ENCODE measurements at regions not wholly inside any gene's neighbourhood (a gene's known extent, or its start where the extent isn't known, plus 50 kb on each side); places are given as distances from the start of the nearest gene placed in this dataset.

DNA sequence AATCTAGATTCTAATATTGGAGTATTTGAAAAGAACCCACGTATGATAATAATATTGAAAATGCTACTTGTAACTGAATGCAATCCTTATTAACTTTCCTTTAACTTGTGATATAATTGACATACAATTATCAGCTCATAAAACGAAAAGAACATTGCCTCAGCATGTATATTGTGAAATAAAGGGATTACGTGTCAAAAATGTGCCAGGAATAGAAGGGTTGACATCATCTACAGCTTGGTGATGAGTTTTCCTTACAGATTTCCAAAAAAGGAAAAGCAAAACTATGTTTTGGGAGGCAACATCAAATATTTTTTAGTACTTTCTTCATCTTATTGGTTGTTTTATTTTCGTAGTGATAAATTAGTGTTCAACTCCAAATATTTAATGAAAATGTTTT, 266.0 kb upstream of the PTGER4 start:
- no peak for DNase-seq (ENCODE audit: low read depth)

- DNase-seq (ENCODE audit: low read depth), result no peak
These were observed 266.9 kb upstream of the PTGER4 start for GRCh38 chr5:40412771-40413170.

GRCh38 chr5:40410964-40411635, 268.6 kb upstream of the PTGER4 start:
- DNase-seq (ENCODE audit: low read depth), result no peak

DNA sequence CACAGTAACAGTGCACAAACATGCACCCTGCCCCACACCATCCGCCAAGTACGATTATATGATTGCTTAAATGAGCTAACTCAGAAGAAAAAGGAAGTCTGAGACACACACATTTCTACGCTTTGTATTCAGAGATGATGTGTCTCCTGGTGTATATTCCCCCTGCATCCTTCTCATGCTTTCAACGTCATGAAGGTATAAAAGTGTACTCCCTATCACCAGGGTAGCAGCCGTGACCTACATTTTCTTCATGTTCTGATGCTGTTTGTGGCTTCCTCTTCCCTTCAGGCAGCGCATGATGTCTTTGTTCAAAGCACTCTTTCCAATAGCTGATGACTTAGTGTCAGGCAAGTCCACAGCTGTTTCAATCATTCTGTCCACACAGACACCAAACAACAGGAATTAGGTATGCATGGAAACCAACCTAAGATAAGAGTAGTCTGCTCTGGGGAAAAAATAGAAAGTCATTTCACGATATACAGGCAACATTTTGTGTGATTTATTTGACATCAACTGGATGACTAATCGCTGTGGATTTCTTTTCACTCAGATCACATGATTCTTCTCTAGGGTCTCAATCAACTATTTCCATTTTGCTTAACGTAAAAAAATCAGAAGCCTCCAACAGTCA, 269.4 kb upstream of the PTGER4 start:
- no peak for DNase-seq (ENCODE audit: low read depth)

- DNase-seq (ENCODE audit: low read depth), result no peak
These were observed 270.1 kb upstream of the PTGER4 start for GRCh38 chr5:40409601-40410000.

DNA sequence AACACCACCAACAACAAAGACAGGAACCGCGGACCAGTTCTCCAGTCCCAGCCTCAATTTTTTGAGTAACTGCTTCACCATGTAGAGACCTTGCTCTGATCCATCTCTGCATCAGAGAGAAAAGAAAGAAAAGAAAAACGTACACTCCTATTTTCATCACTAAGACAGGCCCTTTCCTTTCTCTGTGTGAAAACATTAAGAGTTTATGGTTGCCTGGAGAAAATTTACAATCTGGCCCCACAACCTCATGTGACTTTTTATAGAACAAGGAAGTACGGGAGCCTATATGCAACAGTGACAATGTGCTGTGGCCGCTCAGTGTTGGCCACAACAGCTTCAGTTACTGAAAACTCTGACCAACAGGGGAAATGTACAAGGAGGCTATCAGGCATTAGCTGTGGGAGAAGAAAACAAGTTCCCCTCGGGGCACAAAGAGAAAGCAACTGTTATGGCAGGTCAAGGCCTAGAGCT, 272.9 kb upstream of the PTGER4 start:
- no peak for DNase-seq (ENCODE audit: low read depth)

GRCh38 chr5:40405996-40406740, 273.5 kb upstream of the PTGER4 start:
- DNase-seq (ENCODE audit: low read depth), result no peak

DNA sequence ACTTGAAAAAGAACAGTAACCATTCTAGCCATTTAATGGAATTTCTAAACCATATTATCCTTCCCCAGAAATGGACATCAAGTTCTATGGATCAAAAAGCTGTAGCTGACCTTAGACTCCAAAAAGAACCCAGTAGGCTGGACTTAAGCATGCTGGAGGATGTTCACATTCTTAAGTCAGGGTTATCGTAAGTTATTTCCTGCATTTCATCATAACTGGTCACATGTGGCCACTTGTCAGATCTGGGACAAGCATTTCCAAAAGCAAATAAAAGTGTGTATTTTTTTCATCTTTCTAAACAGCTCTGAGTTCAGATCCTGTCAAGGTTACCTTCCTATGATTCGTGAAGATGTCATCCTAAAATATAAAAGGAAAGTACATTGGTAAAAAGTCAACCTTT, 274.5 kb upstream of the PTGER4 start:
- no peak for DNase-seq (ENCODE audit: low read depth)

DNA sequence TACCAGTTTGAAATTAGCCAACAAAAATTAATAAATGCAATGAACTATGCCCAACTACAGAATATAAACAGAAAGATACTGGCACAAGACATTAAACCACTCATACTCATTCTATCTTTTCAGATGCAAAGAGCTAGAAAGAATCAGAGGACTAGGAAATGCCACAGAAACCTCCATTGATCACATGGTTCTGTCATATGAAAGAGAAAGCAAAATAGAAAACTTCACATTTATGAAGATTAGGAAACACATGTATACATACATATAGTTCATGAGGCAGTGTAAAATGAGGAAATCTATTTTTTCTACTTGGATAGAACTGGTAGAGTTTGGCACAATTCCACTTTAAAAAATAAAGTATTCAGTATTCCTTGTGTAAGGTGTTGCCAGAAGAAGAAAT, 275.1 kb upstream of the PTGER4 start:
- DNase-seq (ENCODE audit: low read depth), result no peak

DNA sequence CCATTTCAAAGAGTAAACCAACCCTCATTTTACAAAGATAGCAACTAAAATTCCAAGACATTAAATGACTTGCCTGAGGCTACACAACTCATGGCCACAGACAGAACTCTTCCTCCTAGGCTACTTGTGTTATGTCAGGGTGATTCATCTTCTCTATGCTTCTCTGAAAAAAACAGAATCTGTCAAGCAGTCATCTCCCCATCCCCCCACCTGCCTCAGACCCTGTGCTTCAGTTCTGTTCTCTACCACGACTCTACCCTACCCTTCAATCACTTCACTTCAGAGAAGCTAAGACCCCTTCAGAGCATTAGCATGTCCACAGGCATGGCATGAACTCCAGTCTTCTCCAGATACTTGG, 277.7 kb upstream of the PTGER4 start:
- no peak for DNase-seq (ENCODE audit: low read depth)

DNA sequence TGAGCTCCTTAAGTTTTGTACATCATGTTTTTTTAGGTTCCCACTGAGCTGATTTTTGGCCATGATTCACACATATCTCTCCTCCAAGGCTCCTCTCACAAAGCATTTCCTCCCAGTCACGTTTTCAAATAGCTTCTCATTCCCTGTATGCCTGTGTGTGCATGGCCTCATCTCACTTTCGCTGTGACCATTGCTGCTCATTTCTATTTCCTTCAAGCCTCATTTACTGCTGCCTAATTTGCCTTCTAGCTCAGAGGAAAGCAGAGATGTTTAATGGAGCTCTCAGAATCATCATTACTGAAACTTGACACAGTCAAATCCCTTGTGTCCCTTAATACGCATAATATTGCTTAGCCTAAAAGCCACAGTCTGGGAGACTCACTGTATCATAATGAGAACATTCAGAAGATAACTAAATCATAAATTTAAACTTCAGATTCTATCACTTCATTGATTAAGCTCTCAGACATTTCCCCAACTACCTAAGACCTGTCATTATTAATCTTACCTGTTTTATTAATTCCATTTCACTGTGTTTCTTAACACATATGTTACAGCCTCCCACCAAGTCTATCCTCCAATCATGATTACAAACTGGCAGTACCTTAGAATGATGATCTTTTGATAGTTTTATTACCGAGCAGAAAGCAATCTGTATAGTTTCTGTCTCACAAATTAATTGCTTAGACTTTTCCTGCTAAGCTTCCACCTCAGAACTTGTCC, 278.3 kb upstream of the PTGER4 start:
- DNase-seq (ENCODE audit: low read depth), result no peak

GRCh38 chr5:40400245-40400644, 279.5 kb upstream of the PTGER4 start:
- no peak for DNase-seq (ENCODE audit: low read depth)

DNA sequence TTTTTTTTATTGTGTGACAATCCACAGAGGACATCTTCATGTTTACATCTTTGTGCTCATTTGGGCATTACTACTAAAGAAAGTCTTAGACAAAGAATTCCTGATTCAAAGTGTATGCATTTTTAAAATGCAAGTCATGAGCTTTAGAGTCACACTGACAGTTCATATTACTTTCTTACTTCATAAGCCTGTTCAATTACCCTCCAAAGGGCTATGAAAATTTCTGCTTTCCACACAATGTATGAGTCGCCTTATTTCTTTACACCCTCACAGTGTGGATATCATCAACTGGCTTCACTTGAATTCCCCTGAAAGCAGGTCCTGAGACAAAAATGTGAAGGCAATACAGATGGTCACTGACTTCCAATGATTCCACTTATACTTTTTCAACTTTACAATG, 280.4 kb upstream of the PTGER4 start:
- no peak for DNase-seq (ENCODE audit: low read depth)

GRCh38 chr5:40397976-40398375, 281.7 kb upstream of the PTGER4 start:
- no peak for DNase-seq (ENCODE audit: low read depth)

DNA sequence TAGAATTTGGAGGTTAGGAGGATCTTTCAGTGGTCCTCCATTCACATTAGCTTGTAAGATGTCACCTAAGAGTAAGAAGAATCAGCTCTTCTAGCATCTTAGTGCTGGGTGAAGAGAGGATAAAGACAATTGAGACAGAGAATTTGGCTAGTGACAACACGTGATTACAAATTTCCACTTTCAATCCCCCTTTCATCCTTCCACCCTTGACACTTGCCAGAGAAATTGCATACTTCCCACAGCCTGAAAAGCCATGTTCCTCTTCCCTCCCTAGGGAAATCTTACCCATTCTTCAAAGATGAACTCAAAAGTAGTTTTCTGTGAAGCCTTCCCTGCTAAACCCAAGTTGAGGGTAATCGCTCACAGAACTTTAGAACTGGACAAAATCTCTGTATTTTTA, 282.6 kb upstream of the PTGER4 start:
- no peak for DNase-seq (ENCODE audit: low read depth)

DNA sequence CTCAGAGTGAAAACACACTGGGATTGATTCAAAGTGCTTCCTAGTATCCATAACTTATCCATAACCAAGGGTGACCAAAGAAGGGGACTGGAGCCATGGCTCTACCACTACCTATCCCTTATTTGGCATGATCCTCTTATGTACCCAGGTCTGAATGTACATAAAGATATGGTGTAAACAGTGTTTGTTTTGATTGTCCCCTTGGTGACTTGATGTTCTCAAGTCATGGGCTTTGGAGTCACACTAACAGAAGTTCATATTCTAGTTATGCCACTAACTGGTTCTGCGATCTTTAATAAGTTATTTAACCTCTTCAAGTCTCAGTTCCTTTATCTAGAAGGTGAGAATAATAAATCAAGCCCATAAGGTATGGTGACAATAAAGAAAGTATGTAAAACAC, 283.4 kb upstream of the PTGER4 start:
- DNase-seq (ENCODE audit: low read depth), result no peak

DNA sequence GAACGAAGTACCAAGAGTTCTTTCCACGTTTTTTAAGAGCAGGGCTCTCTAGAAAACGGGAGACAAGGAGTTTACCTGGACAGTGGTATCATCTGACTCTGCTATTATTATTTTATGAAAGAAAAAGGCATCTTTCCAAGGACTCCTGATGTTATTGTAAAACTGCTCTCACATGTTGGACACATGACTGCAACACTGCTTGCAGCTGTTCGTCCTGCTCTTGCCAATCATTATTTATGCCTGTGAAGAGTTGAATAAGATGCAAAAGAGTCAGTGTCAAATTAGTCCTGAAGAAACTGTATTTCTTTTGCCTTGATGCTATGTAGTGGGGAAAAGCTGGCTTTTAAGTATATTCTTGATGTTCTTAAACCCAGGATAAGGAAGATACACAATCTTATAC, 284.5 kb upstream of the PTGER4 start:
- no peak for DNase-seq (ENCODE audit: low read depth)

- no peak for DNase-seq (ENCODE audit: low read depth)
These were observed 285.0 kb upstream of the PTGER4 start for GRCh38 chr5:40394698-40395097.

DNA sequence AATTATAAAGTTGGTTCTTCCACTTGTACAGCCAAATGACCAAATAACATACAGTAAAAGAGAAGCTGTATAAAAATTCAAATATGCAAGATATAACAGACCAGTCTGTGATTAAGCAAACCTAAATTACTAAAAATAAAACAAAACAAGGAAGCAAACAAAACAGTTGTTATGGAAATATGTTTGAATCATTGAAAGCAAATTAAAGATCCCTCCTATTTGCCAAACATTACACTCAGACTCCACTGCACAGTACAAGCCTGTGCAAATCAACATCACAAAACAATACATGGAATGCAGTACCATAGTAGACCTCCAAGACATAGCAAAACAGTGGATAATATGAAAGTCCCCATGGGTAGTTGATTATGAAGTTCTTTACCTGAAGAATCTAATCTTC, 288.1 kb upstream of the PTGER4 start:
- no peak for DNase-seq (ENCODE audit: low read depth)

- DNase-seq (ENCODE audit: low read depth), result no peak
These were observed 289.2 kb upstream of the PTGER4 start for GRCh38 chr5:40390281-40391149.

DNA sequence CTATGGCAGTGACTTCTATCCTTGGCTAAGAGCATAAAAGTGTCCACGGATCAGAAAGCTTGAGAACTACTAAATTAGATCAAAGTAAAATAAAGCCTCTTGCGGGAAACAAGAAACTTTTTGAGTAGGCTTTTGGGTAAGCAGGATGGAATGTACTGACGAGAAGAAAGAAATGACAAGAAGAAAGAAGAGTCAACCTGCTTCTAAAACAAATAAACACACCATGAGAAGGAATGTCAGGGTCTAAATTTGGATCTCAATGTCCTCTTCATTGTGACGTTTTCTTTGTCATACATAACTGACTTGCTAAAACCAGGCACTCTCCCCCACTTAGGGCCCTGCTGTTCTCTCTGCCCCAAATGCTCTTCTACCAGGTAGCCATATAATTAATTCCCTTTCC, 290.1 kb upstream of the PTGER4 start:
- no peak for DNase-seq (ENCODE audit: low read depth)

GRCh38 chr5:40386289-40386688, 293.4 kb upstream of the PTGER4 start:
- no peak for DNase-seq (ENCODE audit: low read depth)

Data from GM04504 (cell line).